ENCODE measurements at regions not wholly inside any gene's neighbourhood (a gene's known extent, or its start where the extent isn't known, plus 50 kb on each side); places are given as distances from the start of the nearest gene placed in this dataset.

- TF ChIP-seq, protein P1, sequence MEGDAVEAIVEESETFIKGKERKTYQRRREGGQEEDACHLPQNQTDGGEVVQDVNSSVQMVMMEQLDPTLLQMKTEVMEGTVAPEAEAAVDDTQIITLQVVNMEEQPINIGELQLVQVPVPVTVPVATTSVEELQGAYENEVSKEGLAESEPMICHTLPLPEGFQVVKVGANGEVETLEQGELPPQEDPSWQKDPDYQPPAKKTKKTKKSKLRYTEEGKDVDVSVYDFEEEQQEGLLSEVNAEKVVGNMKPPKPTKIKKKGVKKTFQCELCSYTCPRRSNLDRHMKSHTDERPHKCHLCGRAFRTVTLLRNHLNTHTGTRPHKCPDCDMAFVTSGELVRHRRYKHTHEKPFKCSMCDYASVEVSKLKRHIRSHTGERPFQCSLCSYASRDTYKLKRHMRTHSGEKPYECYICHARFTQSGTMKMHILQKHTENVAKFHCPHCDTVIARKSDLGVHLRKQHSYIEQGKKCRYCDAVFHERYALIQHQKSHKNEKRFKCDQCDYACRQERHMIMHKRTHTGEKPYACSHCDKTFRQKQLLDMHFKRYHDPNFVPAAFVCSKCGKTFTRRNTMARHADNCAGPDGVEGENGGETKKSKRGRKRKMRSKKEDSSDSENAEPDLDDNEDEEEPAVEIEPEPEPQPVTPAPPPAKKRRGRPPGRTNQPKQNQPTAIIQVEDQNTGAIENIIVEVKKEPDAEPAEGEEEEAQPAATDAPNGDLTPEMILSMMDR (IDR thresholded peaks at IDR 0.05), result no peak
- no peak for TF ChIP-seq POLR2A (IDR thresholded peaks at IDR 0.05)
Observed at GRCh38 chrX:117843749-117844148, 272.9 kb downstream of the KLHL13 start.
